HG03095 (cell line): ENCODE measurements at regions not wholly inside any gene's neighbourhood (a gene's known extent, or its start where the extent isn't known, plus 50 kb on each side); places are given as distances from the start of the nearest gene placed in this dataset.

ENCODE experiments used
- ATAC-seq: cut with Tn5 transposase; IDR thresholded peaks from one replicate; pipeline ENCODE4 v1.9.1; 2021; ENCODE audit warnings: moderate library complexity; ENCODE audit not compliant: unreplicated experiment

GRCh38 chr21:41074396-41075184 lies 93.4 kb upstream of the BACE2 start:
- no peak for ATAC-seq

GRCh38 chr21:41075656-41076055 lies 92.3 kb upstream of the BACE2 start:
- ATAC-seq: no peak

DNA sequence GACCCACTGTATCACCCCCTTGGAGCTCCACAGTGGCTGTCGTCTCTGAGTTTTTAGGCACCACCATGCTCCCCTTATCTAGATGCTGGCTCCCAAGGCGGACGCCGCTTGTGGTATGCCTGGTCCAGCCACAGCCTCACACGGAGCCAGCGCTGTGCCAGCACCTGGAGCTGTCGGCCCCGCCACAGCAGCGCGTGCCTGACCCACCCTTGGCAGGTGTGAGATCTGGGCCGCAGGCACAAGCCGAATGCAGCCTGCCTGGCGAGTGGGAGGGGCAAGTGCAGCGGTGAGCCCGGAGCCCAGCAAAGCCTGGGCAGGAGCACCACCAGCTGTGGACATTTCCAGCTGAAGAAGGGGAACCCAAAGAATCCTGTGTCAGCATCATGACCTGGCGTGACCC lies 91.9 kb upstream of the BACE2 start:
- no peak for ATAC-seq

DNA sequence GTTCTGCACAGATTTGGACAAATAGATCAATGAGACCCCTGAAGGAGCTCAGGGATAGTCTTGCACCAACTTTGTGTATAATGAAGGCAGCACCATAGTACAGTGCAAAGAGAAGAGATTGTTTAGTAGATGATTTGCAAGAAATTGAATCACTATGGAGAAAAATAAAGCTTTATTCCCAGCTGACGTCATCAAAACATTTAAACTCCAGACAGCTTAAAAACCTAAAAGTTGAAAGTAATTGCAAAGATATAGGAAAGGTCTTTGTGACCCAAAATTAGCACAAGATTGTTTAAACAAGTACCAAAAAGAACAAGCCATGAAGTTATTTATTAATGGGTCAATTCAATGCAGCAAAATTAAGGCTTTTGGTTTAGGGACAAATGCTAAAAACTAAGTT lies 88.8 kb upstream of the BACE2 start:
- ATAC-seq: no peak

- ATAC-seq: no peak
Observed at GRCh38 chr21:41080485-41081121, 87.4 kb upstream of the BACE2 start.

DNA sequence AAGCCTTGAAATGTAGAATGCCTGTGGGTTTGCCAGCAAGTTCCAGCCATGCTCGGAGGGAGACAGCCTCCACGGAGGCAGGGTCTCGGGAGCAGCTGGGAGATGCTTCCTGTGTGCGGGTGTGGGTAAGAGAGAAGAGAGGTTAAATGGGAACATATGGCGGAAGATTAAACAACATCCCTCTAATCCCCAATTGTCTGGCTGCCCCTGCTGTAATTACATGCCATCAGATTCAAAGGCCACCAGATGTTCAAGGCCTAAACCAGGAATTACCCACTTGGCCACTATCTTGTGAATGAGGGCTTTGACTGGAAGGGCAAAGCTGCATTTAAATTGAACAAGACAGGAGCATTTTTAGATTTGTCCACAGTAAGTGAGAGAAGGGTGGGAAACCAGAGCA lies 81.4 kb upstream of the BACE2 start:
- no peak for ATAC-seq

- no peak for ATAC-seq
Observed at GRCh38 chr21:41090981-41091380, 77.0 kb upstream of the BACE2 start.

DNA sequence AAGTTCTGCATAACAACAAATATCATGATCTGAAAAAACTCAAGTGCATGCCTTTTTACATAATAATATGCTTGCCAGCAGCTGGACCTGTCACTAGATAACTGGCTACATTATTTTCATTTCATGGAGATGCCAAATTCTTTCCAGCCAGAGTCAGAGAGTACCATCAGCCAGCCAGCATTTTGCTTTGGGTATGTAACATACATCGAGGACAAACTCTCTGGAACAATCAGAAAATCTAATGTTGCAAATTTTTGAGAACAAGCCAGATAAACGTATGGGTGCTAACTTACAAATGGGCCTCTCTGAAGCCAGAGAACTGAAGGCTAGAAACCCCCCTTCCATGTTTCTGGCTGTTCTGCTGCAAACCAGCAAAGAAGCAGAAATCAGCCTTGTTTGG lies 76.3 kb upstream of the BACE2 start:
- no peak for ATAC-seq

- ATAC-seq: no peak
Observed at GRCh38 chr21:41092312-41092711, 75.6 kb upstream of the BACE2 start.

GRCh38 chr21:41095983-41096382 lies 72.0 kb upstream of the BACE2 start:
- ATAC-seq: no peak

DNA sequence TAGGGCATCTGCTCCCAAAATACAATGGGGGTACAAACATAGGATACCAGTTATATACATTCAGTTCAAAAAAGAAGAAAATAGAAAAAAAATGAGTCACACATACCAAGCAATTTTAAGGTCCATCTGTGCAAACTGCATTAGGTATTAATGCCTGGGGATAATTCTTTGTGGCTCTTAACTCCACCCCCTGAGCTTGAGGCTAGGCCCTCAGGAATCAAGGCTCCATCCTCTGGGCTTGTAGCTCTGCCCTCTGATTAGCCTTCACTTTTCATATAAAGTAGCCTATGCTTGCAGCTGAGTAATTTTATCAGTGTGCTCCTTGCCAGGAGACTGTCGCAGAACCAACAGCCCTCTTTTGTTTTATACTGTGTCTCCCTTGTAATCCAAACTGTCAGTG lies 69.9 kb upstream of the BACE2 start:
- ATAC-seq: no peak

DNA sequence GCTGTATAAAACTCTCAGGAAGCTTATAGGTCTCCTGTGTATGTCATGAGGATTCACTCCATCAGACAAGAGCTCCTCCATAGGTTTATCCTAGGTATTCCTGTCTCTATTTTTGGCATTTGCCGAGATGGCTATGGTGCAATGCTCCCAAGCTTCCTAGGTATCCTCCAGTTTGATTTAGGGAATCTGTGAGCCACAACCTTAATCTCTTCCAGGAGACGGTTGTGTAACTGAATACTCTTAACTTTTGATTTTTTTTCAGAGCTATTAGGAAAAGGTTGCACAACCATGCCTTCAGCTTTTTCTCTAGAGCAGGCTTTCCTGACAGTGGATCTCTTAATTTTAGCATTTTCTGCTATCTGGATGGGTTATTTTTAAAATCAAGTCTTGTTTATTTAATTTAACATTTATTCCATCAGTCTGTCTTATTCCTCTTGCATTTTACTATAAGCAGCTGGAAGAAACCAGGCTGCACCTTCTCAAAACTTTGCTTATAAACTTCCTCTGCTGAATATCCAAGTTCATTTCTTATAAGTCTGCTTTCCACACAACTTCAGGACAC lies 69.4 kb upstream of the BACE2 start:
- ATAC-seq: no peak

- ATAC-seq: no peak
Observed at GRCh38 chr21:41100826-41101550, 67.0 kb upstream of the BACE2 start.

GRCh38 chr21:41102281-41102680 lies 65.7 kb upstream of the BACE2 start:
- ATAC-seq: no peak

DNA sequence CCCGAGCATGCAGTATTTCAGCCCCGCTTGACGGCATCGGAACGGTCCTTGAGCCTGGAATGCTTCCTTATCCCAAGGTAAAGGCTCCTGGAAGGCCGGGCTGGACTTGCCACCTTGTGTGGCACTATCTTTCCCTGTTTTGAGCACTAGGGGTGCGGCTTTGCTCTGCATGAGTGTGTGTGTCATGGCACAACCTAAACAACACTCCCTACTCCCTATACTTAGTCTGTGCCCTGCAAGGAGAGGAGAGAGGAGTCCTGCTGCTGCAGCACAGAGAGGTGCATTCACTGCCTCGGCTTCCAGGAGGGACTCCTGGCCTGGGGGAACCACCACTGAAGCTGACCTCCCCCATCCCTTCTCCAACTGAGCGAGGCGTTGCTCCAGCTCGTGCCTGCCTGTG lies 60.4 kb upstream of the BACE2 start:
- ATAC-seq: no peak

DNA sequence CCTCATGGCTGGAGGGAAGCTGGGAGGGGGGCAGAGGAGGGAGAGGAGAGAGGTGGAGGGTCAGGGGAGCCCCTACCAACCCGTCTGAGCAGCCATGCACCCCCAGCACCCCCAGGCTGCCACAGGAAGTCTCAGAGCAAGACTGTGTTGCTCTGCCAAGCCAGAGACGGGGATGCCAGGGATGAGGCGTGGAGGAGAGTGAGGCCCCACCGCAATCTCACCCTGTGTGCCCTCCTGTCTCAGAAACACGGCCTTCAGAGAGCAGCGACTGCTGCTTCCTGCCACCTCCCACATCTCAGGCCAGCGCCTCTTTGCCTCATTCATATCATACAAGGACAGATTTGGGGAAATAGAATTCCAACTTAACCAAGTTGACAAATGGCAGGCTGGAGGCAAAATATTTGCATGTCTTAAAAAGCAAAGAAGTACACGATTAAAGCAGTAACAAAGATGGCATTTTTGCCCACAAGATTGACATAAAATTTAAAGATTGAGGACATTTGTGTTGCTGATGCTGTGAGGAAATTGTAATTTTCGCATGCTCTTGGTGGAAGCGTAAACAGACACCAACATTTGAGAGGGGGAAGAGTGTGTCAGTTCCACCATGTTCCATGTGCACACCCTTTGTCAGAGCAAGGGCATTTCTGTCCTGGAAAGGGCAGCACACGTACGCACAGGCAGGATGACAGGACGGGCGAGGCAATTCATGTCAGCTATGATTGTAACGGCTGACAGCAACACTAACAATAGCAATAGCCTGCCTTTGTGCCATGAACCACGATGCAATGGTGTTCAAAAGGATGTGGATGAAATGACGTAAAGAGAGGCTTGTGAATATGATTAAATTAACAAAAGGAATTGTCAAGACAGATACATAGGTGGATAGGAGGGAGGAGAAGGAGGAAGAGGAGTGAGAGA lies 59.0 kb upstream of the BACE2 start:
- ATAC-seq: no peak

- ATAC-seq: no peak
Observed at GRCh38 chr21:41110161-41110560, 57.8 kb upstream of the BACE2 start.

GRCh38 chr21:41110664-41111063 lies 57.3 kb upstream of the BACE2 start:
- no peak for ATAC-seq

DNA sequence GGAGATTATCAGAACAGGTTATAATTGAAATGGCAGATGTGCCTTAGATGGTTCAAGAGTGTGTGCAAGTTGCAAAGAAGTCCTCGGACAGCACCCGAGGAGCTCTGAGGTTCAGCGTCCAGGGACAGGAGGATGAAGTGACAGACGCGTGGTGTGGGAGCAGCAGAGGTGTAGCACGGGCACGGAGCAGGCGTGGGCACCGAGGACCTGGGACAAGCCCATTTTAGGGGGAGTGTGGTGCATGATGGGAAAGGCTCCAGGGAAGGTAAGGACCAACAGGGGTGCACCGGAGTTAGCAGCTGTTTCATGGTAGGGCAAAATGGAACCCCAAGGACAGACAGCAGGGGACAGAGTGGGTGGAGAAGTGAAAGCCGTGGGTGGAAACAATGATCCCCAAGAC lies 56.3 kb upstream of the BACE2 start:
- ATAC-seq: no peak

GRCh38 chr21:41112740-41113692 lies 54.9 kb upstream of the BACE2 start:
- no peak for ATAC-seq
